DMS 273 treated with DMSO at 0.1 percent for 48 hours (cell line): ENCODE measurements at regions not wholly inside any gene's neighbourhood (a gene's known extent, or its start where the extent isn't known, plus 50 kb on each side); places are given as distances from the start of the nearest gene placed in this dataset.

Experiments used
- DNase-seq: peaks from one replicate; lab custom pipeline; 2025; lab: John Stamatoyannopoulos, UW

GRCh38 chr16:82567175-82567574 is 59.6 kb upstream of the CDH13 start:
- DNase-seq = no peak

- no peak for DNase-seq
These were observed 63.4 kb upstream of the CDH13 start for GRCh38 chr16:82563401-82563800.

- no peak for DNase-seq
These were observed 64.5 kb upstream of the CDH13 start for GRCh38 chr16:82562183-82562683.

GRCh38 chr16:82560805-82561325 is 65.9 kb upstream of the CDH13 start:
- DNase-seq = no peak

GRCh38 chr16:82544378-82545160 is 82.2 kb upstream of the CDH13 start:
- DNase-seq = no peak

- DNase-seq = no peak
These were observed 84.1 kb upstream of the CDH13 start for GRCh38 chr16:82542714-82543113.

- no peak for DNase-seq
These were observed 85.7 kb upstream of the CDH13 start for GRCh38 chr16:82541103-82541502.

GRCh38 chr16:82535764-82536163 is 91.0 kb upstream of the CDH13 start:
- no peak for DNase-seq

- DNase-seq = no peak
These were observed 91.5 kb upstream of the CDH13 start for GRCh38 chr16:82535262-82535661.

- no peak for DNase-seq
These were observed 93.6 kb upstream of the CDH13 start for GRCh38 chr16:82533189-82533588.

GRCh38 chr16:82530883-82531282 is 95.9 kb upstream of the CDH13 start:
- no peak for DNase-seq

GRCh38 chr16:82527101-82527500 is 99.7 kb upstream of the CDH13 start:
- no peak for DNase-seq

- DNase-seq = no peak
These were observed 101.8 kb upstream of the CDH13 start for GRCh38 chr16:82524976-82525375.

GRCh38 chr16:82523815-82524214 is 103.0 kb upstream of the CDH13 start:
- DNase-seq = no peak

GRCh38 chr16:82522026-82522425 is 104.7 kb upstream of the CDH13 start:
- DNase-seq = no peak

- DNase-seq = no peak
These were observed 108.0 kb upstream of the CDH13 start for GRCh38 chr16:82518811-82519210.

GRCh38 chr16:82514262-82514661 is 112.5 kb upstream of the CDH13 start:
- DNase-seq = no peak

GRCh38 chr16:82510789-82511305 is 115.9 kb upstream of the CDH13 start:
- no peak for DNase-seq

- no peak for DNase-seq
These were observed 116.9 kb upstream of the CDH13 start for GRCh38 chr16:82509691-82510430.

GRCh38 chr16:82506692-82507670 is 119.8 kb upstream of the CDH13 start:
- peak; percentile 83 for DNase-seq

GRCh38 chr16:82504836-82505235 is 121.9 kb upstream of the CDH13 start:
- peak; percentile 27 for DNase-seq

GRCh38 chr16:82499302-82499701 is 127.5 kb upstream of the CDH13 start:
- DNase-seq = no peak
